OCI-LY1 (cell line): ENCODE measurements at regions not wholly inside any gene's neighbourhood (a gene's known extent, or its start where the extent isn't known, plus 50 kb on each side); places are given as distances from the start of the nearest gene placed in this dataset.

Experiments used
- H2AFZ ChIP-seq: fragments of 200-600 bp; sonication (generic), shearing (Covaris generic); 2 replicates; pipeline ENCODE4 v1.6.0; 2014; ENCODE audit warnings: antibody characterized with exemption, mild to moderate bottlenecking, low read length
- H3F3A ChIP-seq: fragments of 200-600 bp; sonication (generic), shearing (Covaris generic); 2 replicates; pipeline ENCODE4 v1.6.0; 2014; ENCODE audit warnings: mild to moderate bottlenecking, antibody characterized with exemption, low read length, moderate library complexity; ENCODE audit not compliant: insufficient read depth
- H3K27ac ChIP-seq: fragments of 200-600 bp; sonication (generic); 2 replicates; pipeline ENCODE4 v1.5.1; 2014; ENCODE audit warnings: low read length, mixed run types, mild to moderate bottlenecking, low read depth; ENCODE audit not compliant: poor library complexity, severe bottlenecking
- H3K27me3 ChIP-seq: fragments of 200-600 bp; sonication (generic); 2 replicates; pipeline ENCODE4 v1.6.0; 2014; ENCODE audit warnings: antibody characterized with exemption, mild to moderate bottlenecking, low read length, moderate library complexity; ENCODE audit not compliant: insufficient read depth
- H3K36me3 ChIP-seq: fragments of 200-600 bp; sonication (generic); 2 replicates; pipeline ENCODE4 v1.6.1; 2014; ENCODE audit warnings: mild to moderate bottlenecking, antibody characterized with exemption, low read length, moderate library complexity, mixed read lengths; ENCODE audit not compliant: insufficient read depth
- H3K4me1 ChIP-seq: fragments of 200-600 bp; sonication (generic); 2 replicates; pipeline ENCODE4 v1.5.1; 2014; ENCODE audit warnings: mild to moderate bottlenecking, low read length, moderate library complexity; ENCODE audit not compliant: insufficient read depth, severe bottlenecking
- H3K4me2 ChIP-seq: fragments of 200-600 bp; sonication (generic), shearing (Covaris generic); 2 replicates; pipeline ENCODE4 v1.6.1; 2014; ENCODE audit warnings: low read length
- H3K4me3 ChIP-seq: fragments of 200-600 bp; sonication (generic); 2 replicates; pipeline ENCODE4 v1.5.1; 2014; ENCODE audit warnings: low read length, low read depth, mild to moderate bottlenecking, mixed read lengths; ENCODE audit not compliant: poor library complexity, severe bottlenecking
- H3K79me2 ChIP-seq: fragments of 200-600 bp; shearing (Covaris generic); 2 replicates; pipeline ENCODE4 v1.6.1; 2016; ENCODE audit warnings: mixed run types, low read length, mixed read lengths; ENCODE audit not compliant: insufficient read depth
- H3K9ac ChIP-seq: fragments of 200-600 bp; sonication (generic), shearing (Covaris generic); 2 replicates; pipeline ENCODE4 v1.6.1; 2014; ENCODE audit warnings: mild to moderate bottlenecking, low read length, mixed read lengths
- H3K9me2 ChIP-seq: fragments of 200-600 bp; sonication (generic), shearing (Covaris generic); 2 replicates; pipeline ENCODE4 v1.6.1; 2014; ENCODE audit warnings: low read depth, mild to moderate bottlenecking, low read length, mixed read lengths
- H3K9me3 ChIP-seq: fragments of 200-600 bp; shearing (Covaris generic); 2 replicates; pipeline ENCODE4 v1.6.1; 2014; ENCODE audit warnings: low read length, mixed read lengths
- H4K20me1 ChIP-seq: fragments of 200-600 bp; sonication (generic), shearing (Covaris generic); 2 replicates; pipeline ENCODE4 v1.6.0; 2016; ENCODE audit warnings: mild to moderate bottlenecking, low read length; ENCODE audit not compliant: insufficient read depth
- CTCF ChIP-seq: fragments of 200-600 bp; sonication (generic), shearing (Covaris generic); IDR thresholded peaks from 2 replicates; pipeline ENCODE4 v1.5.1; 2017; ENCODE audit warnings: mild to moderate bottlenecking, antibody characterized with exemption, low read length, moderate library complexity, mixed read lengths
- EZH2 ChIP-seq: fragments of 200-600 bp; sonication (generic), shearing (Covaris generic); IDR thresholded peaks from 2 replicates; pipeline ENCODE4 v1.8.0; 2017; ENCODE audit warnings: borderline replicate concordance, mixed run types, mild to moderate bottlenecking, antibody characterized with exemption, low read length, moderate library complexity, mixed read lengths

GRCh38 chr4:189784651-189785050 is 156.0 kb upstream of the FRG1 start:
- Histone ChIP-seq H3K27me3 (no peaks in the 10 kb centered on the region), H2AFZ (no peak overlapping the region), H3K9me3 (no peaks in the 10 kb centered on the region), H4K20me1 (no peaks in the 10 kb centered on the region), H3K9me2 (no peaks in the 10 kb centered on the region), H3K9ac (no peak overlapping the region), H3F3A (no peaks in the 10 kb centered on the region), H3K36me3 (no peaks in the 10 kb centered on the region), H3K4me1 (no peaks in the 10 kb centered on the region), H3K27ac (no peak overlapping the region), H3K79me2 (no peaks in the 10 kb centered on the region), H3K4me2 (no peak overlapping the region), H3K4me3 (no peak overlapping the region)
- TF ChIP-seq EZH2 (no peak), CTCF (no peak)

- H3K27ac ChIP-seq, result no peak overlapping the region
- H3K9me3 ChIP-seq, result no peaks in the 10 kb centered on the region
- H3K79me2 ChIP-seq, result no peaks in the 10 kb centered on the region
- no peak overlapping the region for H3K9ac ChIP-seq
- no peaks in the 10 kb centered on the region for H3K4me1 ChIP-seq
- no peaks in the 10 kb centered on the region for H4K20me1 ChIP-seq
- TF ChIP-seq CTCF, result no peak
- no peak for TF ChIP-seq EZH2
- no peak overlapping the region for H3K4me2 ChIP-seq
- H3F3A ChIP-seq, result no peaks in the 10 kb centered on the region
- no peaks in the 10 kb centered on the region for H3K27me3 ChIP-seq
- no peaks in the 10 kb centered on the region for H3K36me3 ChIP-seq
- no peak overlapping the region for H3K4me3 ChIP-seq
- H2AFZ ChIP-seq, result no peak overlapping the region
- H3K9me2 ChIP-seq, result no peaks in the 10 kb centered on the region
These were observed 155.4 kb upstream of the FRG1 start for GRCh38 chr4:189785257-189785656.

- H4K20me1 ChIP-seq, result no peaks in the 10 kb centered on the region
These were observed 154.2 kb upstream of the FRG1 start for GRCh38 chr4:189786447-189786846.

More at GRCh38 chr4:189786447-189786846, 154.2 kb upstream of the FRG1 start:
- TF ChIP-seq EZH2 (no peak), CTCF (no peak)
- H3K36me3 ChIP-seq, result no peaks in the 10 kb centered on the region
- no peaks in the 10 kb centered on the region for H3K9me2 ChIP-seq
- no peak overlapping the region for H3K4me2 ChIP-seq
- no peak overlapping the region for H2AFZ ChIP-seq
- H3F3A ChIP-seq, result no peaks in the 10 kb centered on the region
- no peak overlapping the region for H3K27ac ChIP-seq
- H3K4me3 ChIP-seq, result no peak overlapping the region
- no peaks in the 10 kb centered on the region for H3K27me3 ChIP-seq
- no peaks in the 10 kb centered on the region for H3K4me1 ChIP-seq
- H3K79me2 ChIP-seq, result no peaks in the 10 kb centered on the region
- no peak overlapping the region for H3K9ac ChIP-seq
- H3K9me3 ChIP-seq, result no peaks in the 10 kb centered on the region
